Muscle layer of colon (tissue), 2 donors: ENCODE measurements at regions not wholly inside any gene's neighbourhood (a gene's known extent, or its start where the extent isn't known, plus 50 kb on each side); places are given as distances from the start of the nearest gene placed in this dataset.

Experiments
- H3K27ac ChIP-seq: one replicate; pipeline ENCODE4 v1.7.0; 2013; ENCODE audit warnings: low read depth, mild to moderate bottlenecking, low read length, moderate library complexity
- H3K27me3 ChIP-seq, 2 donors: one replicate each; pipeline ENCODE4 v1.7.0; 2013; ENCODE audit warnings: low read length in 2 of 2, mild to moderate bottlenecking in 2 of 2; ENCODE audit not compliant: insufficient read depth in 2 of 2, control insufficient read depth in 1 of 2
- H3K36me3 ChIP-seq: one replicate; pipeline ENCODE4 v1.7.0; 2013; ENCODE audit warnings: mild to moderate bottlenecking, low read length; ENCODE audit not compliant: insufficient read depth
- H3K4me1 ChIP-seq: one replicate; pipeline ENCODE4 v1.7.0; 2013; ENCODE audit warnings: mild to moderate bottlenecking, low read length; ENCODE audit not compliant: insufficient read depth
- H3K4me3 ChIP-seq, 2 donors: one replicate each; pipeline ENCODE4 v1.7.0; 2013; ENCODE audit warnings: low read length in 2 of 2, low read depth in 1 of 2, mild to moderate bottlenecking in 1 of 2, moderate library complexity in 1 of 2
- H3K9ac ChIP-seq: one replicate; pipeline ENCODE4 v1.7.0; 2013; ENCODE audit warnings: low read length
- H3K9me3 ChIP-seq: one replicate; pipeline ENCODE4 v1.7.0; 2013; ENCODE audit warnings: mild to moderate bottlenecking, low read length
- donor health status: abdominal sarcoma.
- donor health status: Adenocarcinoma of cecum.

DNA sequence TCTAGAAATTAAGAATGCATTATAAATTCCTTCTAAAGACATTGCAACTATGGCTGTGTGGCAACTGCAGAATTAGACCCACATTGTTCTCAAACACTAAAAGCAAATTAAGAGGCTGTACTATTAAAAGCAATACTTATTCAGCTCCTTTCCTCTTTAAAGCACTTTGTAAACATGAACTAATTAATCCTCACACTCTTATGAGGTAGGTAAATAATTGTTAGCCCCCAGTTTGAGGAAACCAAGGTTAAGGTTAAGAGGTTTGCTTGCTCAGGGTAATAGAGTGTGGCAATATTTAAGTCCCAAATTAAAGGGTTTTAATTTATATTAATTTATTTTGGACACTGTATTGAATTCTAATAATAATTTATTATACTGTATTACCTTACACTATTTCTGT lies 553.8 kb downstream of the LRRIQ3 start:
- Histone ChIP-seq H3K4me1 (no peaks in the 10 kb centered on the region), H3K27ac (no peak overlapping the region), H3K9me3 (no peaks in the 10 kb centered on the region), H3K9ac (no peak overlapping the region), H3K27me3 (no peaks in the 10 kb centered on the region), H3K4me3 (no peak overlapping the region), H3K36me3 (no peaks in the 10 kb centered on the region)

DNA sequence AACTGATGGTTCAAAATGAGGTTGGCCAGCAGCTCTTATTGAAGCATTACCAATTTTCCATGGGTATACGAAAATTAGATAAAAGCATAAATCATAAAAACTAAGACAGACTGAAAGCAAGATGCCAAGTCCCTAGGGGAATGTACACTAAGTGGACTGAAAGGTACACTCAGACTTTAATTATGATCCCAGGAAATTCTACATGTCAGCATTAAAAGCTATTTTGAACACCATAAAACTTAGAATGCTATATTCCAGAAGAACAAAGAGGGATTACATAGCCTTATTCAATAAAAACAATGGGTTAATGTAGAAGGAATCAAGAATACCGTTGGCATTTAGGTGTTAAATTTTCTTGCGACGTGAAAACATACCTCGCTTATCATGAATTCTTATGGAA lies 558.5 kb downstream of the LRRIQ3 start:
- Histone ChIP-seq H3K27ac (no peak overlapping the region), H3K36me3 (no peaks in the 10 kb centered on the region), H3K4me1 (no peaks in the 10 kb centered on the region), H3K9ac (no peak overlapping the region), H3K9me3 (no peaks in the 10 kb centered on the region), H3K27me3 (no peaks in the 10 kb centered on the region), H3K4me3 (no peak overlapping the region)

DNA sequence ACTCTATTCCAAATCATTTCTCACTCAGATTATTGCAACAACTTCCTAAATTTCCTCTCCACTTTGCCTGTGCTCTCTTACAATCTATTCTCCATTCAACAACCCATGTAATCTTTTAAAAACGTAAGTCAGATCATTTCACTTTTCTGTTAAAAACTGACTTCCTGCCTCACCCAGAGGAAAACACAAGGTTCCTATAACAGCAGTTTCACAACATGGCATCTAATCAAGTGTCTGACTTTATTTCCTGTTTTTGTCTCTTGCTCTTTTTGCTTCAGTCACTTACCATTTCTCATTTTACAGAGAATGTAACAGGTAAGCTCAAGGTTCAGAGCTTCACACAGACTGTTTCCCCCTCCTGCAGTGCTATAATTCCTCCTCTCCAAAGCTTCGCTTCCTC lies 560.7 kb downstream of the LRRIQ3 start:
- Histone ChIP-seq H3K4me1 (no peaks in the 10 kb centered on the region), H3K36me3 (no peaks in the 10 kb centered on the region), H3K4me3 (no peak overlapping the region), H3K9me3 (no peaks in the 10 kb centered on the region), H3K27ac (no peak overlapping the region), H3K27me3 (no peaks in the 10 kb centered on the region), H3K9ac (no peak overlapping the region)

DNA sequence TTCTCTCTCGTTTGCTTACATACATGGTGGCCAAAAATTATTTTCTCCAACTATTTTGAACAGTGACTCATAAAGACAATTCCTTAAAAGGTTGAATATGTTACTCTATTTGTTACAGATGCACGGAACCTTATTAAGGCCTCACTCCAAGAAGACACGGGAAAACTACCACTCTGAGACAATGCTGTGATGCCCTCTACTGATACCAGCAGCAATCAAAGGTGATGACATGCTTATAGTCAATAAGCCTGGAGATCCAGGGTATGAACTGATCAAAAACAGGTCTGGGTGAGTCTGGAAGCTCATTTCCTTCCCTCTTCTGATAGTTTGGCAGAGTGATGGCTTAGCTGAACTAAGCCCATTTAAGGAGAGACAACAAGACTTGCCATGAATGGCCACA lies 563.0 kb downstream of the LRRIQ3 start:
- no peaks in the 10 kb centered on the region for H3K9me3 ChIP-seq
- H3K4me1 ChIP-seq = no peaks in the 10 kb centered on the region
- H3K9ac ChIP-seq = no peak overlapping the region
- H3K27me3 ChIP-seq = no peaks in the 10 kb centered on the region
- H3K4me3 ChIP-seq = no peak overlapping the region
- H3K36me3 ChIP-seq = no peaks in the 10 kb centered on the region
- no peak overlapping the region for H3K27ac ChIP-seq

DNA sequence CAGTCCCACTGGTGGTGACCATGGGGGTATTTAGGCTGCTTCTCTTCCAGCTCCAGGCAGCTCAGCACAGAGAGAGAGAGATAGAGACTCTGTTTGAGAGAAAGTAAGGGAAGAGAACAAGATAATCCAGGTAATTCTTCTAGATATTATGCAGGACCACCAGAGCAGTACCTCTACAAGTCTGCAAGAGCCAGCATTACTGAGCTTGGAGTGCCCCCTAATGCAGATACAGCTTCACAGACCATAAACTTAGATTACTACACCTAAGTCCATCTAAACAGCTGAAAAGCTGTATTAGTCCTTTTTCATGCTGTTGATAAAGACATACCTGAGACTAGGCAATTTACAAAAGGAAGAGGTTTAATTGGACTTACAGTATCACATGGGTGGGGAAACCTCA lies 570.3 kb downstream of the LRRIQ3 start:
- H3K9ac ChIP-seq = no peak overlapping the region
- H3K9me3 ChIP-seq = no peaks in the 10 kb centered on the region
- H3K36me3 ChIP-seq = no peaks in the 10 kb centered on the region
- no peak overlapping the region for H3K27ac ChIP-seq
- no peaks in the 10 kb centered on the region for H3K4me1 ChIP-seq
- no peak overlapping the region for H3K4me3 ChIP-seq
- no peaks in the 10 kb centered on the region for H3K27me3 ChIP-seq

DNA sequence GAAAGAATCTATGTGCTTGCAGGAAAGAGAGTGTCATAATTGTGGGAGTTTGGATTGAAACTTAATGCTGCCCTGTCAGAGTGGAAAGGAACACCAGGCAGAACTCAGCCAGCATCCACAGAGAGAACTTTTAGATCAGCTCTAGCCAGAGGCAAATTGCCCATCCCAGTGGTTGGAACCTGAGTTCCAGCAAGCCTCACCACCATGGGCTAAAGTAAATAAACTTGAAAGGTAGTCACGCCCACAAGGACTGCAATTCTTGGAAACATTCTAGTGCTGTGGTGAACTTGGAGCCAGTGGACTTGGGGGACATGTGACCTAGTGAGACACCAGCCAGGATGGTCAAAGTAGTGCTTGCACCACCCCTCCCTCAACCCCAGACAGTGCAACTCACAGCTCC lies 571.6 kb downstream of the LRRIQ3 start:
- Histone ChIP-seq H3K36me3 (no peaks in the 10 kb centered on the region), H3K4me3 (no peak overlapping the region), H3K4me1 (no peaks in the 10 kb centered on the region), H3K27ac (no peak overlapping the region), H3K9me3 (no peaks in the 10 kb centered on the region), H3K27me3 (no peaks in the 10 kb centered on the region), H3K9ac (no peak overlapping the region)

DNA sequence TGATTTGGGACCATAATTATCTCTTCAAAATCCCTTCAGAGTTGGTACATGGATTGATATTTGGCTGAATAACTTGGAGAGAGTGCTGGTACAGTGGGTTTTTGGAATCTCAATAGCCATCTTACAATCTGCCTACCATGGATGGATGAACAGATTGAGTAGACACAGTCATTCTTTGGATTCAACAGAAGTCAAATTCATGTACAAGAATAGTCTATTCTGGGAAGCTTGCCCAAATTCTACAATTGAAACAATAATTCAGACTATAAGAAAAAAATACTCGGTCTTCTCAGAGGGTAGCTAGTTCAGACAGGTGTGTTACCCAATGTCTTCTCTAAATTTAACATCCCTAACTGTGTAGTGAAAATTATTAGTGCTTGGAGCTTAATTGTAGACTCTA lies 574.0 kb downstream of the LRRIQ3 start:
- Histone ChIP-seq H3K9me3 (no peaks in the 10 kb centered on the region), H3K27me3 (no peaks in the 10 kb centered on the region), H3K4me3 (no peak overlapping the region), H3K4me1 (no peaks in the 10 kb centered on the region), H3K36me3 (no peaks in the 10 kb centered on the region), H3K9ac (no peak overlapping the region), H3K27ac (no peak overlapping the region)

DNA sequence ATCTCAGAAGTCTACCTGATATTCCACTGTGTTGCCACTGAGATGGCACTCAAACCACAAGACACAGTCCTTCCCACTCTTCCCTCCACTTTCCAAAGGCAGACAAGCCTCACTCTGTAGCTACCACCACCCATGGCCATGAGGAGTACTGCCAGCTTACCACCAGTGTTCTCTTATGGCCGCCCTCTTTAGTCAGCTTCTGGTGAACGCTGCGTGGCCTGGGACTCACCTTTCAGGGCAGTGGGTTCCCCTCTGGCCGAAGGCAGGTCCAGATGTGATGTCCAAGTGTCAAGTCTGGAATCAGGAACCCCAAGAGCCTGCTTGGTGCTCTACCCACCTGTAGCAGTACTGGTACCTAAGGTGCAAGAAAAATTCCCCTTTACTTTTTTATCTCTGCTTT lies 580.8 kb downstream of the LRRIQ3 start:
- Histone ChIP-seq H3K4me3 (no peak overlapping the region), H3K9me3 (no peaks in the 10 kb centered on the region), H3K9ac (no peak overlapping the region), H3K4me1 (no peaks in the 10 kb centered on the region), H3K27ac (no peak overlapping the region), H3K36me3 (no peaks in the 10 kb centered on the region), H3K27me3 (no peaks in the 10 kb centered on the region)

DNA sequence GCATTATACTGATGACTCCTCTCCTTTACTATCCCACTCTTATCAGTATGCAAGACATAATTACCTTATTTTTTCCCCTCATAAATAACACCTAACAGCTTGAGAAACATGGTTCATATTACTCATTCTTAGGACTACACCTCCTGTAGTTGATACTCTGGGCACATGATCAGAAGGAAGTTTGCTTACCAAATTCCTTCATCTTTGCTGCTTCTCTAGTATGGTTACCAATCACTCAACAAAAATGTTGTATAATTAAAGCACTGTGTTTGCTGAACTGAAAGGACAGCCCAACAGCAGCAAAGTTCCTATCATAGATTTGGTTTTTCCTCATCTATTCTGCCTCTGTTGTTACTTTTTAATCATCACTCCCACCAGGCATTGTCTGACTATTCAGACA lies 586.3 kb downstream of the LRRIQ3 start:
- Histone ChIP-seq H3K9ac (no peak overlapping the region), H3K27ac (no peak overlapping the region), H3K9me3 (no peaks in the 10 kb centered on the region), H3K36me3 (no peaks in the 10 kb centered on the region), H3K27me3 (no peaks in the 10 kb centered on the region), H3K4me3 (no peak overlapping the region), H3K4me1 (no peaks in the 10 kb centered on the region)

DNA sequence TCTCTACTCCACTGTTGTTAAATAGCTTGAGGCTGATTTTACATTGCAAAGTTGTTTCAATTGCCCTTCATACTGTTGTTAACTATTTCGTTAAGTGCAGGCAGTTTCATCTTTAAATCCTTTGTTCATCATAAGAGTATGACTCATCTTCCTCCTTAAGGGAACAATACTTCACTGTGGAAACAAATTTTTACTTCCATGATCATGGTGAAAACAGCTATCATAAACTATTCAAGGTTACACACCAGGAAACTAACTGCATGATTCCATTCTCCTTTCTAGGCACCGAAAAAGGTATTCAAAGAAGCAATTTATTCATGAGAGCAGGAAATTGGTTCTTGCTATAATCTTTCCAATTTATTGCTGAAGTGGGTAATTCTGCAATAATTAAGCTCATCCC lies 593.2 kb downstream of the LRRIQ3 start:
- no peak overlapping the region for H3K4me3 ChIP-seq
- no peaks in the 10 kb centered on the region for H3K4me1 ChIP-seq
- no peaks in the 10 kb centered on the region for H3K36me3 ChIP-seq
- H3K9ac ChIP-seq = no peak overlapping the region
- no peaks in the 10 kb centered on the region for H3K27me3 ChIP-seq
- no peak overlapping the region for H3K27ac ChIP-seq
- no peaks in the 10 kb centered on the region for H3K9me3 ChIP-seq

DNA sequence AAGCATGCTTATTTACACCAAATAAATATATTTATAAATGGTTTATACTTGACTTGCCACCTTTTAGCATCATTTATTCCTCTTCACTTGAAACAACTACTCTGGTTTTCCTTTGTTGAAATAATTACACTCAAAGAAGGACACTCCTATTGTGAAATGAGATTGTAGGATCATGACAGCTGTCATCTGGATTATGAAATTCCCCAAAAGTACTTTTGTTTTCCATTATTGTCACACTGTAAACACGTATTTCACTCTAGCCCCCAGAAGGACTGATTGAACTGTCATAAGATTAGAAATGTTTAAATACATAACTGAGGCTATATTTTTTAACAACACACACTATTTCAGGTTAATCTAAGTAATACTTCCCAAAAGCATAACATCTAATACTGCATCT lies 593.8 kb downstream of the LRRIQ3 start:
- Histone ChIP-seq H3K9ac (no peak overlapping the region), H3K27me3 (no peaks in the 10 kb centered on the region), H3K36me3 (no peaks in the 10 kb centered on the region), H3K9me3 (no peaks in the 10 kb centered on the region), H3K27ac (no peak overlapping the region), H3K4me1 (no peaks in the 10 kb centered on the region), H3K4me3 (no peak overlapping the region)

DNA sequence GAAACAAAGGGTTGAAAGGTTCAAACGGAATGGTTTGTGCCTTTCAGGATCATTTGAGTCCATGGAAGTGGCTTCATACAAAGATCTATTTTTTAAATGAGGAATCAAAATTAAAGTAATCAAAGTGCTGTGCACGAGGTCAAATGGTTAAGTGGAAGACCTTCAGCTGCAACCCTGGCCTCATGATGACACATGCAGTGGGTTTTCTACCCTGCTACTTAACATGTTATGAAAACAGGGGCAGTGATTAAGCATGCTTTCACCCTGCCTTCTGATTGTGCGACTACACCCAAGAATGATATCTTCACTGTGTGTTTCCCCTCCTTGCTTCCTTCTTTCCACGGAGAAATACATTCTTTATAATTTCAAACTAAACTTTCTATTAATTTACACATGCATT lies 604.2 kb downstream of the LRRIQ3 start:
- peak overlapping the region in 1 of 2 donors; percentile 22 for H3K4me3 ChIP-seq
- H3K9me3 ChIP-seq = no peaks in the 10 kb centered on the region
- no peaks in the 10 kb centered on the region for H3K36me3 ChIP-seq
- H3K4me1 ChIP-seq = peaks cover 12% of the 10 kb centered on the region
- no peak overlapping the region for H3K27ac ChIP-seq
- no peak overlapping the region for H3K9ac ChIP-seq
- no peaks in the 10 kb centered on the region for H3K27me3 ChIP-seq
